ENCODE measurements at regions not wholly inside any gene's neighbourhood (a gene's known extent, or its start where the extent isn't known, plus 50 kb on each side); places are given as distances from the start of the nearest gene placed in this dataset.
A peak's percentile ranks its signal among the peaks of the same experiment; 100 is the strongest.

DNA sequence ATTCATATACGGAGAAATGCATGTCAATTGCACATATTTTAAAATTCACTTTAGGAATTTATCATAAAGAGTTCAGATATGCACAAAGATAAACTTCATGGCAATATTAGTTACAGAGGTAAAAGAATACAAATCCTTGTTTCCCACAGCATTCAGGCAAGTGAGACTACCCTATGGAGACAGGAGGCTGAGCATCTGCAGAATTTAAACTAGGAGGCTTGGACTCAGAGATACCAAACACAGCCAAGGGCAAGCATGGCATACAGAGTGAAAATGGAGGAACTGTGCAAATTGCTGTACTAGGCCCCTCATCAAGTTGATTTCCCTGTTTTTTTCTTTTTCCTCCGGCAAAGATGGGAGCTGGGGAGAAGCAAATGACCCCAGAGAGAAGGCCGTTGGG, 94.2 kb downstream of the SLC24A2 start:
- H2BK120ac ChIP-seq (ENCODE audit: low read depth, low read length, poor library complexity, severe bottlenecking) = no peak overlapping the region
- H3K4me1 ChIP-seq (ENCODE audit: insufficient read depth, low read length) = peaks cover 8% of the 10 kb centered on the region; the same call in 1 of the 2 replicates
- H2AK5ac ChIP-seq (ENCODE audit: insufficient read length, low read length) = no peak overlapping the region
- H3T11ph ChIP-seq (ENCODE audit: low read length) = no peak overlapping the region
- no peak overlapping the region for H2BK15ac ChIP-seq (ENCODE audit: low read depth, low read length)
- H3K27ac ChIP-seq (ENCODE audit: insufficient read length, low read depth, low read length) = no peak overlapping the region
- H4K5ac ChIP-seq (ENCODE audit: insufficient read length, low read depth, low read length) = no peak overlapping the region
- H4K91ac ChIP-seq (ENCODE audit: insufficient read length, low read depth, low read length) = no peak overlapping the region
- no peak overlapping the region for H3K9ac ChIP-seq (ENCODE audit: extremely low read depth, insufficient read length, low read length)
- no peak overlapping the region for H3K4ac ChIP-seq (ENCODE audit: low read depth, low read length)
- H4K20me1 ChIP-seq (ENCODE audit: control insufficient read depth, insufficient read depth, insufficient read length) = no peaks in the 10 kb centered on the region
- no peak overlapping the region for H2BK20ac ChIP-seq (ENCODE audit: low read depth, low read length, poor library complexity, severe bottlenecking)
- H3K56ac ChIP-seq (ENCODE audit: insufficient read length, low read depth, low read length) = no peak overlapping the region
- no peak overlapping the region for H3K23ac ChIP-seq (ENCODE audit: insufficient read length, low read depth, low read length)
- peaks cover 13 to 20% of the 10 kb centered on the region in 2 experiments for H3K4me1 Mint-ChIP-seq
- peak overlapping the region in 1 of 3 experiments; percentile 28; a peak in 1 of 7 replicates for H3K27ac Mint-ChIP-seq
- H3K18ac ChIP-seq (ENCODE audit: insufficient read length, low read depth, low read length) = no peak overlapping the region
- DNase-seq = no peak
- H3K27me3 ChIP-seq (ENCODE audit: insufficient read depth, low read length) = no peaks in the 10 kb centered on the region
- H3K9me3 ChIP-seq (ENCODE audit: control insufficient read depth, low read depth, low read length) = peaks cover 7% of the 10 kb centered on the region
- H3K14ac ChIP-seq (ENCODE audit: insufficient read depth, low read length) = no peak overlapping the region
- no peaks in the 10 kb centered on the region for H3K23me2 ChIP-seq (ENCODE audit: insufficient read length, low read depth, low read length, poor library complexity, severe bottlenecking)
- no peaks in the 10 kb centered on the region for H3K79me1 ChIP-seq (ENCODE audit: insufficient read depth, low read depth, low read length, poor library complexity, severe bottlenecking)
- no peak overlapping the region for H3K4me2 ChIP-seq (ENCODE audit: insufficient read depth, insufficient read length, low read length)
- H3K79me2 ChIP-seq (ENCODE audit: insufficient read depth, low read length) = no peaks in the 10 kb centered on the region
- H3K36me3 Mint-ChIP-seq (ENCODE audit: insufficient read depth in 1 of 3, low read depth in 3 of 3) = peaks cover 6 to 12% (median 9%) of the 10 kb centered on the region in 3 experiments
- peaks cover 9 to 15% of the 10 kb centered on the region in 2 experiments; a peak in 4 of 5 replicates for H3K9me3 Mint-ChIP-seq
- no peak overlapping the region for H2BK5ac ChIP-seq (ENCODE audit: insufficient read length, low read length)
- H2BK12ac ChIP-seq (ENCODE audit: insufficient read length, low read depth, low read length) = no peak overlapping the region
- TF ChIP-seq, protein P1, sequence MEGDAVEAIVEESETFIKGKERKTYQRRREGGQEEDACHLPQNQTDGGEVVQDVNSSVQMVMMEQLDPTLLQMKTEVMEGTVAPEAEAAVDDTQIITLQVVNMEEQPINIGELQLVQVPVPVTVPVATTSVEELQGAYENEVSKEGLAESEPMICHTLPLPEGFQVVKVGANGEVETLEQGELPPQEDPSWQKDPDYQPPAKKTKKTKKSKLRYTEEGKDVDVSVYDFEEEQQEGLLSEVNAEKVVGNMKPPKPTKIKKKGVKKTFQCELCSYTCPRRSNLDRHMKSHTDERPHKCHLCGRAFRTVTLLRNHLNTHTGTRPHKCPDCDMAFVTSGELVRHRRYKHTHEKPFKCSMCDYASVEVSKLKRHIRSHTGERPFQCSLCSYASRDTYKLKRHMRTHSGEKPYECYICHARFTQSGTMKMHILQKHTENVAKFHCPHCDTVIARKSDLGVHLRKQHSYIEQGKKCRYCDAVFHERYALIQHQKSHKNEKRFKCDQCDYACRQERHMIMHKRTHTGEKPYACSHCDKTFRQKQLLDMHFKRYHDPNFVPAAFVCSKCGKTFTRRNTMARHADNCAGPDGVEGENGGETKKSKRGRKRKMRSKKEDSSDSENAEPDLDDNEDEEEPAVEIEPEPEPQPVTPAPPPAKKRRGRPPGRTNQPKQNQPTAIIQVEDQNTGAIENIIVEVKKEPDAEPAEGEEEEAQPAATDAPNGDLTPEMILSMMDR (conservative IDR thresholded peaks at IDR 0.05) = no peak
- H3K4me3 Mint-ChIP-seq = no peak overlapping the region
- H4K8ac ChIP-seq (replicated peaks; ENCODE audit: insufficient read length, low read depth, low read length) = no peak overlapping the region
- H2AFZ ChIP-seq (ENCODE audit: low read length) = no peak overlapping the region
- H3K27me3 Mint-ChIP-seq (ENCODE audit: low read depth) = no peaks in the 10 kb centered on the region
- WGBS (ENCODE audit: extremely low coverage, insufficient read length, low lambda C conversion rate) = no CpG with 5 or more reads among the region's 3 CpGs
